ENCODE measurements at regions not wholly inside any gene's neighbourhood (a gene's known extent, or its start where the extent isn't known, plus 50 kb on each side); places are given as distances from the start of the nearest gene placed in this dataset.

- TF ChIP-seq POLR2A (IDR thresholded peaks at IDR 0.05; ENCODE audit: control extremely low read depth in 1 of 2, low read depth in 2 of 2, low read length in 2 of 2) = no peak
- no peak for TF ChIP-seq JUND (IDR thresholded peaks at IDR 0.05; ENCODE audit: low read length)
- TF ChIP-seq HDAC2 (IDR thresholded peaks at IDR 0.05; ENCODE audit: borderline replicate concordance in 1 of 2, low read depth in 2 of 2, low read length in 2 of 2) = no peak
- TF ChIP-seq BCL11A (IDR thresholded peaks at IDR 0.05; ENCODE audit: low read depth in 2 of 2, low read length in 2 of 2) = no peak
- TF ChIP-seq BACH1 (IDR thresholded peaks at IDR 0.05; ENCODE audit: low read length) = no peak
- TF ChIP-seq USF2 (IDR thresholded peaks at IDR 0.05; ENCODE audit: low read length) = no peak
- TF ChIP-seq RXRA (IDR thresholded peaks at IDR 0.05; ENCODE audit: insufficient read depth, low read depth, low read length) = no peak
- no peak for TF ChIP-seq SIN3A (conservative IDR thresholded peaks at IDR 0.05 in 1 of 2, IDR thresholded peaks at IDR 0.05 in 1 of 2; ENCODE audit: low read depth in 1 of 2, low read length in 2 of 2)
- no peak for TF ChIP-seq RAD21 (IDR thresholded peaks at IDR 0.05 in 1 of 2, conservative IDR thresholded peaks at IDR 0.05 in 1 of 2; ENCODE audit: low read depth in 2 of 2, low read length in 2 of 2)
These were observed 88.9 kb upstream of the POU3F4 start (continued) for GRCh38 chrX:83419030-83419792.
